ENCODE measurements at regions not wholly inside any gene's neighbourhood (a gene's known extent, or its start where the extent isn't known, plus 50 kb on each side); places are given as distances from the start of the nearest gene placed in this dataset.

- no peak for ATAC-seq
- TF ChIP-seq ZFP30 (CRISPR knock-in tag; IDR thresholded peaks at IDR 0.05) (no peak), TSHZ2 (CRISPR knock-in tag; IDR thresholded peaks at IDR 0.05) (no peak), BACH2 (CRISPR knock-in tag; IDR thresholded peaks at IDR 0.05; ENCODE audit: borderline replicate concordance) (no peak), POU6F1 (CRISPR knock-in tag; IDR thresholded peaks at IDR 0.05; ENCODE audit: borderline replicate concordance, low read depth) (no peak), GLIS3 (CRISPR knock-in tag; IDR thresholded peaks at IDR 0.05) (no peak), CSDC2 (CRISPR knock-in tag; IDR thresholded peaks at IDR 0.05) (no peak), ZC3H10 (CRISPR knock-in tag; IDR thresholded peaks at IDR 0.05) (no peak), CREB5 (CRISPR knock-in tag; IDR thresholded peaks at IDR 0.05; ENCODE audit: low read depth) (no peak), OSR1 (CRISPR knock-in tag; IDR thresholded peaks at IDR 0.05) (no peak), PPARA (CRISPR knock-in tag; IDR thresholded peaks at IDR 0.05; ENCODE audit: borderline replicate concordance) (no peak), ZNF70 (CRISPR knock-in tag; IDR thresholded peaks at IDR 0.05) (no peak), TOX (CRISPR knock-in tag; IDR thresholded peaks at IDR 0.05; ENCODE audit: borderline replicate concordance) (no peak), ZNF565 (CRISPR knock-in tag; conservative IDR thresholded peaks at IDR 0.05; ENCODE audit: low read depth) (no peak), ZNF8 (CRISPR knock-in tag; IDR thresholded peaks at IDR 0.05) (no peak), TCF4 (CRISPR knock-in tag; IDR thresholded peaks at IDR 0.05; ENCODE audit: borderline replicate concordance) (no peak), ESRRG (CRISPR knock-in tag; IDR thresholded peaks at IDR 0.05) (no peak), ISL1 (CRISPR knock-in tag; IDR thresholded peaks at IDR 0.05) (no peak), ARNTL (CRISPR knock-in tag; IDR thresholded peaks at IDR 0.05; ENCODE audit: borderline replicate concordance, low read depth) (no peak)
These were observed 134.8 kb upstream of the NTM start for GRCh38 chr11:131235328-131236298.

DNA sequence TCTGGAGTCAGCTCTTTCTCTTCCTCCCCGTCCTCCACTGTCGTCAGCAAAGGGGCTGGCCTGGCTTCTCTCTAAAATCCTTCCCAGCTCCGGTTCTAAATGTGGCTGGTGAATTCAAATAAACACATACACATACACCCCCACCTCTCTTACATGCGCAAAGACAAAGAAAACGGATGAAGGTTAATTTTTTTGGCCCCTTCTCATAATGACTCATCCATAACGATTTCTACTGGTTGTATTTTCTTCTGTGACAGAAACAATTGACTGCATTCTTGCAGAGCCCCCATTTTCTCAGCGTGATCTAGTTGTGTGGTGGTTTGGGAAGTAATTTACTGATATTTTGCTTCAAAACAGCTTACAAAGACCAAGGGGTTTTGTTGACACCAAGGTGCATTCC, 130.0 kb upstream of the NTM start:
- TF ChIP-seq ESRRG (CRISPR knock-in tag; IDR thresholded peaks at IDR 0.05) (no peak), TSHZ2 (CRISPR knock-in tag; IDR thresholded peaks at IDR 0.05) (no peak), ZNF565 (CRISPR knock-in tag; conservative IDR thresholded peaks at IDR 0.05; ENCODE audit: low read depth) (no peak), RARB (CRISPR knock-in tag; IDR thresholded peaks at IDR 0.05) (no peak), CREB5 (CRISPR knock-in tag; IDR thresholded peaks at IDR 0.05; ENCODE audit: low read depth) (no peak), PPARA (CRISPR knock-in tag; IDR thresholded peaks at IDR 0.05; ENCODE audit: borderline replicate concordance) (no peak), ZFP3 (CRISPR knock-in tag; IDR thresholded peaks at IDR 0.05) (no peak), POU6F1 (CRISPR knock-in tag; IDR thresholded peaks at IDR 0.05; ENCODE audit: borderline replicate concordance, low read depth) (no peak), TOX (CRISPR knock-in tag; IDR thresholded peaks at IDR 0.05; ENCODE audit: borderline replicate concordance) (no peak), ZC3H10 (CRISPR knock-in tag; IDR thresholded peaks at IDR 0.05) (no peak), ZNF8 (CRISPR knock-in tag; IDR thresholded peaks at IDR 0.05) (no peak), OSR1 (CRISPR knock-in tag; IDR thresholded peaks at IDR 0.05) (no peak), TCF4 (CRISPR knock-in tag; IDR thresholded peaks at IDR 0.05; ENCODE audit: borderline replicate concordance) (no peak), ARNTL (CRISPR knock-in tag; IDR thresholded peaks at IDR 0.05; ENCODE audit: borderline replicate concordance, low read depth) (no peak), BACH2 (CRISPR knock-in tag; IDR thresholded peaks at IDR 0.05; ENCODE audit: borderline replicate concordance) (no peak), ISL1 (CRISPR knock-in tag; IDR thresholded peaks at IDR 0.05) (no peak), SNAI2 (CRISPR knock-in tag; IDR thresholded peaks at IDR 0.05) (no peak)
- TF ChIP-seq, protein P1, sequence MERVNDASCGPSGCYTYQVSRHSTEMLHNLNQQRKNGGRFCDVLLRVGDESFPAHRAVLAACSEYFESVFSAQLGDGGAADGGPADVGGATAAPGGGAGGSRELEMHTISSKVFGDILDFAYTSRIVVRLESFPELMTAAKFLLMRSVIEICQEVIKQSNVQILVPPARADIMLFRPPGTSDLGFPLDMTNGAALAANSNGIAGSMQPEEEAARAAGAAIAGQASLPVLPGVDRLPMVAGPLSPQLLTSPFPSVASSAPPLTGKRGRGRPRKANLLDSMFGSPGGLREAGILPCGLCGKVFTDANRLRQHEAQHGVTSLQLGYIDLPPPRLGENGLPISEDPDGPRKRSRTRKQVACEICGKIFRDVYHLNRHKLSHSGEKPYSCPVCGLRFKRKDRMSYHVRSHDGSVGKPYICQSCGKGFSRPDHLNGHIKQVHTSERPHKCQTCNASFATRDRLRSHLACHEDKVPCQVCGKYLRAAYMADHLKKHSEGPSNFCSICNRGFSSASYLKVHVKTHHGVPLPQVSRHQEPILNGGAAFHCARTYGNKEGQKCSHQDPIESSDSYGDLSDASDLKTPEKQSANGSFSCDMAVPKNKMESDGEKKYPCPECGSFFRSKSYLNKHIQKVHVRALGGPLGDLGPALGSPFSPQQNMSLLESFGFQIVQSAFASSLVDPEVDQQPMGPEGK (CRISPR knock-in tag; IDR thresholded peaks at IDR 0.05; ENCODE audit: borderline replicate concordance) = no peak
- ATAC-seq = no peak

All from SK-N-SH treated with all-trans-retinoic acid at 6 μM for 48 hours (cell line).